GM21360 (cell line): ENCODE measurements at regions not wholly inside any gene's neighbourhood (a gene's known extent, or its start where the extent isn't known, plus 50 kb on each side); places are given as distances from the start of the nearest gene placed in this dataset.

Source experiments
- ATAC-seq: cut with Tn5 transposase; IDR thresholded peaks from one replicate; pipeline ENCODE4 v1.9.1; 2021; ENCODE audit warnings: mild to moderate bottlenecking, moderate library complexity; ENCODE audit not compliant: unreplicated experiment

GRCh38 chr16:65545413-65545956, 423.6 kb upstream of the CDH11 start:
- no peak for ATAC-seq

- no peak for ATAC-seq
These were observed 422.2 kb upstream of the CDH11 start for GRCh38 chr16:65543781-65544740.

- no peak for ATAC-seq
These were observed 419.8 kb upstream of the CDH11 start for GRCh38 chr16:65541646-65542045.

- no peak for ATAC-seq
These were observed 419.0 kb upstream of the CDH11 start for GRCh38 chr16:65540901-65541300.

GRCh38 chr16:65538976-65539375, 417.1 kb upstream of the CDH11 start:
- no peak for ATAC-seq

GRCh38 chr16:65537336-65537735, 415.5 kb upstream of the CDH11 start:
- ATAC-seq: no peak

- ATAC-seq: no peak
These were observed 412.3 kb upstream of the CDH11 start for GRCh38 chr16:65534121-65534528.

- ATAC-seq: no peak
These were observed 411.0 kb upstream of the CDH11 start for GRCh38 chr16:65532846-65533245.

GRCh38 chr16:65532258-65532657, 410.4 kb upstream of the CDH11 start:
- no peak for ATAC-seq

- no peak for ATAC-seq
These were observed 409.6 kb upstream of the CDH11 start for GRCh38 chr16:65531475-65531874.

- ATAC-seq: no peak
These were observed 403.8 kb upstream of the CDH11 start for GRCh38 chr16:65525707-65526106.

GRCh38 chr16:65524997-65525396, 403.1 kb upstream of the CDH11 start:
- ATAC-seq: no peak

GRCh38 chr16:65524231-65524630, 402.4 kb upstream of the CDH11 start:
- ATAC-seq: no peak

GRCh38 chr16:65523283-65523944, 401.6 kb upstream of the CDH11 start:
- ATAC-seq: no peak

- no peak for ATAC-seq
These were observed 400.5 kb upstream of the CDH11 start for GRCh38 chr16:65522412-65522811.

GRCh38 chr16:65521633-65522328, 399.9 kb upstream of the CDH11 start:
- ATAC-seq: no peak

- ATAC-seq: no peak
These were observed 397.5 kb upstream of the CDH11 start for GRCh38 chr16:65519402-65519801.

GRCh38 chr16:65515193-65515592, 393.3 kb upstream of the CDH11 start:
- no peak for ATAC-seq

GRCh38 chr16:65510850-65511249, 389.0 kb upstream of the CDH11 start:
- ATAC-seq: no peak

GRCh38 chr16:65510241-65510640, 388.4 kb upstream of the CDH11 start:
- no peak for ATAC-seq

- ATAC-seq: no peak
These were observed 387.3 kb upstream of the CDH11 start for GRCh38 chr16:65509172-65509571.
